ENCODE measurements at regions not wholly inside any gene's neighbourhood (a gene's known extent, or its start where the extent isn't known, plus 50 kb on each side); places are given as distances from the start of the nearest gene placed in this dataset.

- H3K27me3 Mint-ChIP-seq (ENCODE audit: insufficient read depth, low read depth, poor library complexity), result no peaks in the 10 kb centered on the region
- Histone ChIP-seq H3K79me2 (replicated peaks; ENCODE audit: insufficient read depth) (no peaks in the 10 kb centered on the region), H3K4me3 (no peak overlapping the region), H4K20me1 (replicated peaks; ENCODE audit: insufficient read depth) (no peaks in the 10 kb centered on the region), H3K27me3 (ENCODE audit: insufficient read depth) (no peaks in the 10 kb centered on the region), H3K9me2 (ENCODE audit: insufficient read depth) (no peaks in the 10 kb centered on the region), H3F3A (replicated peaks; ENCODE audit: low read depth) (no peaks in the 10 kb centered on the region), H3K27ac (ENCODE audit: low read depth) (no peak overlapping the region), H2AFZ (no peak overlapping the region), H3K4me2 (no peak overlapping the region), H3K4me1 (ENCODE audit: insufficient read depth) (no peaks in the 10 kb centered on the region), H3K36me3 (ENCODE audit: insufficient read depth) (no peaks in the 10 kb centered on the region; the same call in 1 of the 2 replicates)
- no peak overlapping the region for H3K4me3 Mint-ChIP-seq
- DNase-seq (ENCODE audit: low spot score) (no peak), ATAC-seq (no peak)
- no peaks in the 10 kb centered on the region for H3K4me1 Mint-ChIP-seq
- H3K9me3 Mint-ChIP-seq, result peaks cover 59% of the 10 kb centered on the region
- TF ChIP-seq JUNB (IDR thresholded peaks at IDR 0.05; ENCODE audit: unreplicated experiment) (no peak), ZNF331 (CRISPR knock-in tag; IDR thresholded peaks at IDR 0.05; ENCODE audit: low read depth) (no peak), STAT1 (IDR thresholded peaks at IDR 0.05; ENCODE audit: unreplicated experiment) (no peak)
- H3K27ac Mint-ChIP-seq, result no peak overlapping the region
- H3K36me3 Mint-ChIP-seq (ENCODE audit: low read depth), result peaks cover 2% of the 10 kb centered on the region; the same call in 2 of the 3 replicates
Observed at GRCh38 chr7:145779140-145779539, 337.5 kb upstream of the CNTNAP2 start.

- no peak overlapping the region for H3K27ac Mint-ChIP-seq
- H3K79me2 ChIP-seq (replicated peaks; ENCODE audit: insufficient read depth), result no peaks in the 10 kb centered on the region
- no peaks in the 10 kb centered on the region for H3F3A ChIP-seq (replicated peaks; ENCODE audit: low read depth)
- no peak overlapping the region for H3K27ac ChIP-seq (ENCODE audit: low read depth)
- H3K4me2 ChIP-seq, result no peak overlapping the region
- H3K4me1 Mint-ChIP-seq, result no peaks in the 10 kb centered on the region
- H3K36me3 ChIP-seq (ENCODE audit: insufficient read depth), result no peaks in the 10 kb centered on the region; the same call in 1 of the 2 replicates
- no peaks in the 10 kb centered on the region for H4K20me1 ChIP-seq (replicated peaks; ENCODE audit: insufficient read depth)
- H3K4me1 ChIP-seq (ENCODE audit: insufficient read depth), result no peaks in the 10 kb centered on the region
- H3K27me3 ChIP-seq (ENCODE audit: insufficient read depth), result no peaks in the 10 kb centered on the region
- ATAC-seq, result no peak
- H3K4me3 ChIP-seq, result no peak overlapping the region
- no peaks in the 10 kb centered on the region for H3K9me2 ChIP-seq (ENCODE audit: insufficient read depth)
- H3K4me3 Mint-ChIP-seq, result no peak overlapping the region
- H3K36me3 Mint-ChIP-seq (ENCODE audit: low read depth), result peaks cover 5% of the 10 kb centered on the region; the same call in 2 of the 3 replicates
- no peaks in the 10 kb centered on the region for H3K27me3 Mint-ChIP-seq (ENCODE audit: insufficient read depth, low read depth, poor library complexity)
- H3K9me3 Mint-ChIP-seq, result peaks cover 60% of the 10 kb centered on the region
- no peak for DNase-seq (ENCODE audit: low spot score)
- no peak overlapping the region for H2AFZ ChIP-seq
- TF ChIP-seq CTCF (conservative IDR thresholded peaks at IDR 0.05; ENCODE audit: low read depth in 2 of 2) (no peak), ZNF114 (CRISPR knock-in tag; IDR thresholded peaks at IDR 0.05) (no peak), REST (IDR thresholded peaks at IDR 0.05; ENCODE audit: unreplicated experiment) (no peak), JUNB (IDR thresholded peaks at IDR 0.05; ENCODE audit: unreplicated experiment) (no peak), STAT1 (IDR thresholded peaks at IDR 0.05; ENCODE audit: unreplicated experiment) (no peak), NANOG (IDR thresholded peaks at IDR 0.05; ENCODE audit: borderline replicate concordance) (no peak), ETS1 (IDR thresholded peaks at IDR 0.05) (no peak), POLR2AphosphoS5 (IDR thresholded peaks at IDR 0.05; ENCODE audit: low read depth) (no peak), EZH2phosphoT487 (IDR thresholded peaks at IDR 0.05; ENCODE audit: unreplicated experiment) (no peak)
Observed at GRCh38 chr7:145774777-145775176, 341.8 kb upstream of the CNTNAP2 start.

Measured in GM23338 (cell line).